SH-SY5Y (cell line): ENCODE measurements at regions not wholly inside any gene's neighbourhood (a gene's known extent, or its start where the extent isn't known, plus 50 kb on each side); places are given as distances from the start of the nearest gene placed in this dataset.

Source experiments
- GATA2 ChIP-seq: IDR thresholded peaks from 2 replicates; pipeline ENCODE4 v1.6.1; 2011; ENCODE audit warnings: mild to moderate bottlenecking, low read depth, low read length
- GATA3 ChIP-seq: IDR thresholded peaks from 2 replicates; pipeline ENCODE4 v1.6.1; 2011; ENCODE audit warnings: low read depth, mild to moderate bottlenecking, low read length, moderate library complexity

DNA sequence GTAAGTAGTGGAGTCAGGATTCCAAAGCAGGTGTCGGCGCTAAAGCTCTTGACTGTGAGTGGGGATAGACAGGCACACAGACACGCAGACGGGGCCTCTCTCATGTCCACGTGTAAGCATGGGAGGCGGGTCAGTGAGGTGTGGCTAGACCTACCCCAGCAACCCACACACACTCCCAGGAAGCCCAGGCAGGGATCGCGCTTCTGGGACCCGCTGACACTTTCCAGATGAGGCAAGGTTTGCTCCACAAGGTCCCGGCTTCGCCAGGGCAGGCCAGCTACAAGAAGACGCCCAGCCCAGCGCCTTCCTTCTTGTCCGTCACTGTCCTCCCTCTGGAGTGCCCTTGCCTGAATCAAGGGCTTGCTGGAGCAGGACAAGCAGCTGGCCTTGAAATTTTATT is 213.8 kb upstream of the RPL38 start:
- TF ChIP-seq GATA3 (no peak), GATA2 (no peak)
